Chondrocyte (in vitro differentiated cells): ENCODE measurements at regions not wholly inside any gene's neighbourhood (a gene's known extent, or its start where the extent isn't known, plus 50 kb on each side); places are given as distances from the start of the nearest gene placed in this dataset.

Source experiments
- DNase-seq: peaks from one replicate; pipeline ENCODE4 v3.0.0; 2021; ENCODE audit warnings: mixed read lengths, low spot score
- H3K27ac Mint-ChIP-seq: one replicate; pipeline ENCODE4 v1.8.0; 2021; ENCODE audit warnings: mild to moderate bottlenecking, moderate library complexity, mixed read lengths; ENCODE audit not compliant: unreplicated experiment
- H3K27me3 Mint-ChIP-seq: 2 replicates; pipeline ENCODE4 v1.8.0; 2021; ENCODE audit warnings: low read depth, mixed read lengths
- H3K36me3 Mint-ChIP-seq: 2 replicates; pipeline ENCODE4 v1.8.0; 2021; ENCODE audit warnings: low read depth, mixed read lengths
- H3K4me1 Mint-ChIP-seq: 2 replicates; pipeline ENCODE4 v1.8.0; 2021; ENCODE audit warnings: low read depth, mild to moderate bottlenecking, mixed read lengths
- H3K4me3 Mint-ChIP-seq: one replicate; pipeline ENCODE4 v1.8.0; 2021; ENCODE audit warnings: mild to moderate bottlenecking, moderate library complexity, mixed read lengths; ENCODE audit not compliant: unreplicated experiment
- H3K9me3 Mint-ChIP-seq: 2 replicates; pipeline ENCODE4 v1.8.0; 2021; ENCODE audit warnings: low read depth, mixed read lengths
- CTCF ChIP-seq: fragments of 200-600 bp; sonication (generic); IDR thresholded peaks from 2 replicates; pipeline ENCODE4 v1.5.0; 2021; ENCODE audit warnings: antibody characterized with exemption, mild to moderate bottlenecking, moderate library complexity

- no peak for DNase-seq
- H3K27ac Mint-ChIP-seq, result no peak overlapping the region
Observed at GRCh38 chr5:107284822-107285525, 385.8 kb downstream of the EFNA5 start.

GRCh38 chr5:107282061-107282460, 388.7 kb downstream of the EFNA5 start:
- no peak for DNase-seq
- Mint-ChIP-seq H3K27me3 (no peaks in the 10 kb centered on the region), H3K27ac (peak overlapping the region; percentile 30), H3K9me3 (no peaks in the 10 kb centered on the region), H3K4me3 (no peak overlapping the region), H3K4me1 (peaks cover 29% of the 10 kb centered on the region), H3K36me3 (no peaks in the 10 kb centered on the region)
- no peak for TF ChIP-seq CTCF

More at GRCh38 chr5:107284822-107285525, 385.8 kb downstream of the EFNA5 start:
- H3K36me3 Mint-ChIP-seq, result no peaks in the 10 kb centered on the region
- H3K4me3 Mint-ChIP-seq, result no peak overlapping the region
- H3K4me1 Mint-ChIP-seq, result peaks cover 30% of the 10 kb centered on the region
- no peaks in the 10 kb centered on the region for H3K27me3 Mint-ChIP-seq
- TF ChIP-seq CTCF, result no peak
- no peaks in the 10 kb centered on the region for H3K9me3 Mint-ChIP-seq

- Mint-ChIP-seq H3K27me3 (no peaks in the 10 kb centered on the region), H3K4me1 (peaks cover 31% of the 10 kb centered on the region), H3K4me3 (no peak overlapping the region), H3K36me3 (no peaks in the 10 kb centered on the region), H3K9me3 (no peaks in the 10 kb centered on the region), H3K27ac (no peak overlapping the region)
- no peak for DNase-seq
- no peak for TF ChIP-seq CTCF
Observed at GRCh38 chr5:107278774-107279173, 392.0 kb downstream of the EFNA5 start.

- Mint-ChIP-seq H3K9me3 (no peaks in the 10 kb centered on the region), H3K36me3 (no peaks in the 10 kb centered on the region), H3K27me3 (no peaks in the 10 kb centered on the region), H3K4me3 (no peak overlapping the region), H3K27ac (no peak overlapping the region), H3K4me1 (peaks cover 30% of the 10 kb centered on the region)
- no peak for DNase-seq
- TF ChIP-seq CTCF, result no peak
Observed at GRCh38 chr5:107277485-107278125, 393.1 kb downstream of the EFNA5 start.

- Mint-ChIP-seq H3K4me1 (peaks cover 13% of the 10 kb centered on the region), H3K36me3 (no peaks in the 10 kb centered on the region), H3K4me3 (no peak overlapping the region), H3K27ac (no peak overlapping the region), H3K27me3 (no peaks in the 10 kb centered on the region), H3K9me3 (no peaks in the 10 kb centered on the region)
- no peak for DNase-seq
- TF ChIP-seq CTCF, result no peak
Observed at GRCh38 chr5:107275333-107275732, 395.4 kb downstream of the EFNA5 start.
